ENCODE measurements at regions not wholly inside any gene's neighbourhood (a gene's known extent, or its start where the extent isn't known, plus 50 kb on each side); places are given as distances from the start of the nearest gene placed in this dataset.

DNA sequence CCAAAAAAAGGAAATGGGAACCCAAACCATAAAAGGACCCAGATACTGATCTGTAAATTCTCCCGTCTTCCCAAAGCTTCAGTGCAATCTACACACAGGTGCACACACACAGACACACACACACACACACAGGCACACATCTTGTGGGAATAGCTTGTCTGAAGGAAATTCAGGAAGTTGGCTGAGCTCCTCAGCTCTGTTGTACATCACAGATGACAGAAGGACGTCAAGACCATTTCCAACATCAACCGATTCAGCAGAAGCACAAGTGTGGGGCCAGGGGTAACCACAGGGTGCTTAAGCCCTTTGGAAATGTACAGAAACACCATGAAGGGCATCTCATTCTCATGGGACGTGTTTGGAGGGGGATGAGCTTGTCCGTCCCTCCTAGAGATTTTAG is 498.1 kb upstream of the PSMD7 start:
- DNase-seq = no peak

GRCh38 chr16:73797115-73797514 is 499.5 kb upstream of the PSMD7 start:
- DNase-seq = no peak

GRCh38 chr16:73796241-73796640 is 500.4 kb upstream of the PSMD7 start:
- DNase-seq = no peak

DNA sequence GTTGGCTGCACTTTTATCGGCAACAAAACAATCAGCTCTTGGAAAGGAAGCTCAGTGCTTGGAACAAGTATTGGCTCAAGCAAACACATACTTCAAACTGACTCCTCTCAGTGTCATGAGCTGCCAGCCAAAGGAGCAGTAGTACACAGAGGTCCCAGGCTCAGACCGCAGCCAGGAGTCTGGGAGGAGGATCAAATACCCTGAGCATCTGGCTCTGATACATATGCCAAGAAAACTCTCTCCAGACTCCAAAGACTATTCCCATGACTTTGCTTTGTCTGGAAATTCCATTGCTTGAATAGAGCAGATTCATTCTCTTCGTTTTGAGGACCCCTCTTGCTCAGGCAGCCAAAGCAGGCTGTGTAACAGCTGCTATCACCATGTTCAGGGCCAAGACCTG is 501.6 kb upstream of the PSMD7 start:
- DNase-seq = no peak

DNA sequence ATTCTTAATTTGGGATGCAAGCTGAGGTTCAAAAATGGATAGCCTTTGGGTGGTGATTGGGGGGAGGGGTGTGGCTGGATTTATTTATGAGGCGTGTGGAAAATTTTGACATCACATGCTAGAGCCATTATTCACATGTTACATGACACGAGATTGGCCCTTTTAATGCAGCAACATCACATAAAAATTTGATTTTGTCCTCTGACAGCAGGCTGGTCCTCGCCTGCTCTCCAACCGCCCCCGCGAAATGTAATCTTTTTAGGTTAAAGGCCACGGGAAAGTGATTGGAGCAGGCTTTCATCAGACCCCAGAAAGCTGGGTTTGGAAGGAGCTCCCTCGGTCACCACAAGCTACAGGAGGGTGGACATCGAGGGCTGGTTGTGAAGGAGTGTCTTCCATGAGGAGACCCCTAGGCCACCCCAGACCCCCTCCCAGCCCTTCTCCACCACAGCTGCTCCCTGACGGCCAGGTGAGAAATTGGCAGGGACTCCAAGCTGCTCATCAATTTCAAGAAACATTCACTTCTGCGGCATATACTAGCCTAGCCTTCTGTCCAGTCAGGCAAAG is 502.7 kb upstream of the PSMD7 start:
- DNase-seq = no peak

GRCh38 chr16:73793260-73793659 is 503.4 kb upstream of the PSMD7 start:
- DNase-seq = no peak

- no peak for DNase-seq
These were observed 504.2 kb upstream of the PSMD7 start for GRCh38 chr16:73792199-73793020.

- DNase-seq = no peak
These were observed 515.3 kb upstream of the PSMD7 start for GRCh38 chr16:73781297-73781696.

DNA sequence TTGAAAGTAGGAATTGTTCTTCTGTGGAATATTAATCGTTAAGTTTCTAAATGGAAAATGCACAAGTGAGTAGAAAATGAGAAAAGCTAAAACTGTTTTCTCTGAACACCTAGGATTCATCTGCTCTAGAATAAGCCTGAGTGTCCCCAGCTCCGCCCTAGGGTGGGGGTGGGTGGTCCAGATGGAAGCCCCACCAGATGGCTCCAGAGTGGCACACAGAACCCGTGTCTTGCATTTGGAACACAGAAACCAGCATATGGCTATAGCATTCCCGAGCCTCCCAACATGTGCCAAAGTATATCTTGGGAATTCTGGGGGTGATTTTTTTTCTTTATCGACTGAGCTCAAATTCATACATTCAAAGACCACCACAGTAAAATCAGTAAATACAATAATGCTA is 517.7 kb upstream of the PSMD7 start:
- DNase-seq = no peak

- no peak for DNase-seq
These were observed 520.7 kb upstream of the PSMD7 start for GRCh38 chr16:73775841-73776388.

DNA sequence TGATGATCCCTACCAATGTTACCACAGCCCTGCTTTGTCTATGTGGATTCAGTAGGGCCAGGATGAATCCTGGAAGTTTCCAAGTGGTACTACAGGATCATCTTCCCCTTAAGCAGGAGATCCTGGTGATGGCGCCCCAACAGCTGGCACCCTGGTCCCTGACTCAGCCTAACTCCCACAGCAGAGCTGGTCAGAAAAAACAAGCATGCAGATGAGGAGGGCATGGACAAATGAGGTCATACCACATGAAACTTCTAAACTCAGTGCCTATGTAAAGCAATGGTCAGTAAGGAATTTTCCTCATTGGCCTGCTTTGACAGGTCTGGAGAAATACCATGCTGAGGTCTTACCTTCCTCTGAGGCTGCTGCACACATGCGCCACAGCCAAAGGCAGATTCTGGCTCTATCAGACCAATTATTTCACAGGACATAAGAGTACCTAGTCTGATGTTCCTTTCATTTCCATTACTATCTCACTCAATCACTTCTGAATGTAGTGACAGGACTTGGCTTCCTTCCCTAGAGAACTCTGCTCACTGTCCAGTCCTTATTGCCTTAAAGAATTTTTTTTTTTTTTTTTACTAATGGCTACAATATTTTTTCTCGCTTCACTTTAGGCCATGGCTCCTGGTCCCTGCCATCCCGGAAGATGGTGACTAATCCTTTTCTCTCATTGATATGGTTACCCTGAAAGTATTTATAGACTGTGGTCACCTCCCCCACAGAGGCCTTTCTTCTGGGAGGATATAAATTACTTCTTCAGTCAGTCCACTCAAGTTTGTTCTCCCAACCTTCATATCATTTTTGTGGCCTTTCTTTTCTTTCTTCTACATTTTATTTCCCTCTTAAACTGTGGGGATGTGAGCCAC is 525.2 kb upstream of the PSMD7 start:
- DNase-seq = no peak

DNA sequence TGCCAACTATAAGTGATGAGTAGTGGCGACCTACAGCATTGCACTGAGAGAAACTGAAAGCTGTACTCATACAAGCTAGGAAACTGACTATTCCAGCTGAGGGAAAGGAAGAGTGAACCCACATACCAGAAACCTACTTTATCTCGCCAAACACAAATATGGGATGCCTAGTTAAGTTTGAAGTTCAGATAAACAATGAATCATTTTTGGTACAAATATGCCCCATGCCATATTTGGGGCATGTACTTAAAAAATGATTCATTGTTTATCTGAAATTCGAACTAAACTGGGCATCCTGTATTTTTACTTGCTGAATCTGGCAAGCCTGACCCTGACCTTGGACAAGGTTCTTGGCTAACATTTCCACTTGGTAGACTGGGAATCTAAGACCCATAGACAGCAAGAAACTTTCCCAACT is 527.8 kb upstream of the PSMD7 start:
- no peak for DNase-seq

DNA sequence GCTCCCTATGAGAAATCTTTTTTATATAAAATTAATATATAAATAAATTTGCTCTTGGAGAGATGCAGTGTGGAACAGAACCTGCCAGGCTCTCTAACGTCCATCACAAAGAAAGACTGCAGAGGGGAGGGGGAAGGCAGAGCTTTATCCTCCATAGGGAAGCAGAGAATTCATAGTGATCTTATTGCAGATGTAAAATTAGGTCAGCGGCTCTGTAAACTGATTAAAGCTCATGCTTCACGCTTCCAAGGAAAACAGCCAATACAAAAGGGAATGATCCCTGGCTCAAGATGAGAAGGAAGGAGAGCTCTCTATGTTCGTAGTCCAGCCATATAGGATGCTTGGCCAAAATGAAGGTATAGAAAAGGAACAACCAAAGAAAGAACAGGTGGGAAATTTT is 532.3 kb upstream of the PSMD7 start:
- no peak for DNase-seq

DNA sequence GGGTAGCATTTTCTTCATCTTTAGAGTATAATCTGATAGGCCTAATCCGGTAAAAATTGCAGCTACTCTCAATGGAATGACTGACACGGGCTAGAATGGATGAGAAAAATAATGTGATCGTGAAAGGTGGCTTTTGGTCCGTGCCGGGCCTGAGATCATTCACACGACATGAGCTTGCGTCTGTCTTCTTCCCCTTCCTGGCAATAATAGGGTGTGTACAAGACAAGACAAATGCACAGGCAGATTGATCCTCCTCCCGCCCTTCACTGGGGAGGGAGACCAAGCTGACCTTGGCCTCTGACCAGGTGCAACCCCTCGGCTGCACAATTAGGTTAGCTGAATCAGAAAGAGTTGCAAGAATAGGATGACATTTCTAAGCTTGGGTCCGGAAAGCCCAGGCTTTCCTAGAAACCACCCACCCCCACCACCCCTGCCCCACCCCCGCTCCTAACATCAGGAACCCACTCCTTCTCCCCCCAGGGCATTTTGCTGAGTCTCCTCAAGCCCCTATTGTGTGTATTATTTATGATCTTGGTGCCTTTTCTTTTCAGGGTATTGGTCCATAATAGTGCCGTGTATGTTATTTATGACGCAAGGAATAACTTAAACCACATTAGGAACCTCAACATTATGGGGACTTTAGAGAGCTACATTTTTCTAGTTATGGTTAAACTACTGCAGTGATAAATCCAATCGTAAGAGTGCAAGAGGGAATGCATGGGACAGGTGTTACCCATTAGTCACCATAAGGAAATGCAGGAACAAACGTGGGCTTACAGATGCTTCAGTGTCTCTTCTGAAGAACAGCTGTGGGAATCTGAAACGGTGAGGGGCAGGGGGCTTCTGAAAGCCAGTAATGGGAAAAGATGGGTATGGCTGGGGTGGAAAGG is 540.1 kb upstream of the PSMD7 start:
- DNase-seq = no peak

DNA sequence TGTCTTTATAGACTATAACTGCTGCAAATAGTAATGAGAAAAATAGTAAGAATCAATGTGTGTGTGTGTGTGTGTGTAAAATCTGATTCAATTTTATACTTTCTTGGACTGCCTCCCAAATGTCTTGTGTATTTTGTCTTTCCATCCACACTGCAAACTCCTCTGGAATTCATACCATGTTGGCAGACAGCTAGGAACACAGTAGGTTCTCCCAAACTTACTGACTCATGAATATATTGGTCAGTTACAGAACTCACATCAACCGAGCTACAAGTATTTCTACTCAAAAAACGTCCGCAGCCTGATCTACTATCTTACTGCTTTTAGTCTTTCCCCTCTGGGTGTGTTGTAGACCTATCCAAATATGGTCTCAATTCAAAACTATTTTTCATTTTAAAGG is 542.7 kb upstream of the PSMD7 start:
- no peak for DNase-seq

- DNase-seq = no peak
These were observed 546.0 kb upstream of the PSMD7 start for GRCh38 chr16:73750639-73751038.

GRCh38 chr16:73747328-73747727 is 549.3 kb upstream of the PSMD7 start:
- no peak for DNase-seq

DNA sequence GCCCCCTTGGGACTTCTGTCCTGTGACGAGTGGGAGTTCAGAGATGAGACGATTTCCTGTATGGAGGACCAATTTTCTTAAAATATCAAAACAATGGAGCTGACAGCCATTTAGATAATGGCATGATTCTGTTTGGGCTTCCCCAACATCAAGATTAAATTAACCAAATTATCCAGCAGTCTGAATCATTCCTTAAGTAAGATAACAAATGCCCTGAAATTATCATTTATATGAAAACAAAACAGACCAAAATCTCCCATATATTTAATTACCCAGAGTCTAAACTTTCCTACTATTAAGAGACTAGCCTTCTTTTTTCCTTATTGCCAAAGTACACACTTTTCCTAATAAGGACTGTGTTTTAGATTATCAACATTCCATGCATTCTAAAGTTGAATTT is 550.1 kb upstream of the PSMD7 start:
- no peak for DNase-seq

GRCh38 chr16:73743665-73744496 is 552.7 kb upstream of the PSMD7 start:
- DNase-seq = no peak

- DNase-seq = no peak
These were observed 557.4 kb upstream of the PSMD7 start for GRCh38 chr16:73739049-73739769.

GRCh38 chr16:73738266-73738665 is 558.3 kb upstream of the PSMD7 start:
- no peak for DNase-seq

Measured in activated CD4-positive, alpha-beta T cell treated with anti-CD3 and anti-CD28 coated beads, Interleukin-2, amount 50 U/mL, for 4 hours (primary cell).